Keratinocyte (primary cell): ENCODE measurements at regions not wholly inside any gene's neighbourhood (a gene's known extent, or its start where the extent isn't known, plus 50 kb on each side); places are given as distances from the start of the nearest gene placed in this dataset.

Experiments used
- DNase-seq: peaks from one replicate; pipeline ENCODE4 v3.0.0-alpha.2; 2011; ENCODE audit warnings: low read depth, missing footprints, low spot score
- FAIRE-seq: peaks from 2 replicates; lab custom pipeline; 2011; peaks lifted over from hg19 to GRCh38; lab: Jason Lieb, UNC
- H2AFZ ChIP-seq: 2 replicates; pipeline ENCODE4 v1.6.0; 2012; ENCODE audit warnings: low read length, control low read depth, inconsistent platforms; ENCODE audit not compliant: control insufficient read depth
- H3K27ac ChIP-seq: 2 replicates; pipeline ENCODE4 v1.5.1; 2011; ENCODE audit warnings: low read length; ENCODE audit not compliant: control insufficient read depth, insufficient read depth
- H3K27me3 ChIP-seq: 3 replicates; pipeline ENCODE4 v1.6.0; 2011; ENCODE audit warnings: low read length; ENCODE audit not compliant: control insufficient read depth, insufficient read depth; ENCODE audit errors: extremely low read depth
- H3K36me3 ChIP-seq, 2 experiments: 2 replicates in 1 of 2; 3 replicates in 1 of 2; pipeline ENCODE4 v1.5.1; 2011; ENCODE audit warnings: low read length in 2 of 2, mild to moderate bottlenecking in 1 of 2; ENCODE audit not compliant: control insufficient read depth in 2 of 2, insufficient read depth in 2 of 2; ENCODE audit errors: extremely low read depth in 1 of 2
- H3K4me1 ChIP-seq: 3 replicates; pipeline ENCODE4 v1.5.1; 2011; ENCODE audit warnings: low read length; ENCODE audit not compliant: control insufficient read depth, insufficient read depth; ENCODE audit errors: extremely low read depth
- H3K4me2 ChIP-seq: 3 replicates; pipeline ENCODE4 v1.6.0; 2011; ENCODE audit warnings: low read depth, low read length; ENCODE audit not compliant: control insufficient read depth, insufficient read depth; ENCODE audit errors: extremely low read depth
- H3K4me3 ChIP-seq, 3 experiments: fragments of 200-600 bp in 1 of 3; sonication (generic) in 1 of 3; 2 replicates in 2 of 3; 3 replicates in 1 of 3; pipeline ENCODE4 v1.5.1; 2011 to 2016; ENCODE audit warnings: low read length in 3 of 3, mild to moderate bottlenecking in 3 of 3, control low read depth in 2 of 3, inconsistent platforms in 1 of 3, low read depth in 1 of 3, mixed read lengths in 1 of 3, mixed run types in 1 of 3, moderate library complexity in 1 of 3; ENCODE audit not compliant: control insufficient read depth in 2 of 3, insufficient read depth in 2 of 3; ENCODE audit errors: extremely low read depth in 1 of 3
- H3K79me2 ChIP-seq: 2 replicates; pipeline ENCODE4 v1.6.0; 2012; ENCODE audit warnings: low read length; ENCODE audit not compliant: control insufficient read depth, insufficient read depth
- H3K9ac ChIP-seq: 3 replicates; pipeline ENCODE4 v1.6.0; 2011; ENCODE audit warnings: low read length; ENCODE audit not compliant: control insufficient read depth, insufficient read depth; ENCODE audit errors: extremely low read depth
- H3K9me1 ChIP-seq: 3 replicates; pipeline ENCODE4 v1.6.0; 2011; ENCODE audit warnings: low read length; ENCODE audit not compliant: control insufficient read depth, insufficient read depth; ENCODE audit errors: extremely low read depth
- H3K9me3 ChIP-seq: 2 replicates; pipeline ENCODE4 v1.5.1; 2012; ENCODE audit warnings: low read depth, low read length; ENCODE audit not compliant: control insufficient read depth
- H4K20me1 ChIP-seq: 3 replicates; pipeline ENCODE4 v1.6.0; 2011; ENCODE audit warnings: low read length; ENCODE audit not compliant: control insufficient read depth, insufficient read depth; ENCODE audit errors: extremely low read depth
- EZH2 ChIP-seq: IDR thresholded peaks from one replicate; pipeline ENCODE4 v1.6.1; 2012; ENCODE audit warnings: inconsistent platforms, mild to moderate bottlenecking, low read length, moderate library complexity
- dilution Hi-C: fragments of 300-500 bp; cut with MboI; formaldehyde crosslinking; loops from one replicate; pipeline ENCODE4 v1.7.0; 2020; ENCODE audit warnings: low sequenced_read_pairs; ENCODE audit not compliant: extremely low pct_ligation_motif_present
- TF ChIP-seq, protein P1 (sequence below), 3 experiments: IDR thresholded peaks in 1 of 3; conservative IDR thresholded peaks in 1 of 3; optimal IDR thresholded peaks in 1 of 3; 2 replicates in 2 of 3; 3 replicates in 1 of 3; pipeline versions ENCODE3 to v1.5.1; 2011; ENCODE audit warnings: low read length in 3 of 3, mild to moderate bottlenecking in 3 of 3, moderate library complexity in 2 of 3, control low read depth in 1 of 3, inconsistent platforms in 1 of 3; ENCODE audit not compliant: insufficient read depth in 2 of 3; ENCODE audit errors: extremely low read depth in 1 of 3

DNA sequence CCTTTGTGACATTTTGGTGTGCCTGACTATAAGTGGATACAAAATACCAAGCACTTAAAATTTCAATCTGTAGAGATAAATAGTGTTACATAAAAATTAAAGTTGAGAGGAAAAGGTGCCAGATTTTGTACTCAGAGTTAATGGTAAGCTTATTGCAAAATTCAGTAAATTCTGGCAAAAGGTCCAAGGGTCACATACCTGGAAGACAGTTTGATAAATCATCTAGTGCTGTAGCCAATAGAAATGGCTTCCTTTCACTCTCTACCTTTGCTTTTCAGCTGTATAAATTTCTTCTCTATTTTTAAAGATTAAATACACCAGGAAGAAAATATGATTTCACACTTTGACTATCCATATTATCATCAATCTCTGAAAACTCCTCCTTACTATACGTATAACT lies 690.2 kb upstream of the NRSN1 start:
- no peaks in the 10 kb centered on the region for H4K20me1 ChIP-seq
- no peak overlapping the region for H2AFZ ChIP-seq
- H3K27ac ChIP-seq: no peak overlapping the region
- no peaks in the 10 kb centered on the region for H3K9me3 ChIP-seq
- dilution Hi-C loops: no loop called here
- no peak overlapping the region for H3K9ac ChIP-seq
- H3K4me2 ChIP-seq: no peak overlapping the region
- FAIRE-seq (no peak), DNase-seq (no peak)
- no peak overlapping the region for H3K4me3 ChIP-seq
- H3K36me3 ChIP-seq: no peaks in the 10 kb centered on the region
- no peaks in the 10 kb centered on the region for H3K9me1 ChIP-seq
- H3K27me3 ChIP-seq: no peaks in the 10 kb centered on the region
- no peaks in the 10 kb centered on the region for H3K4me1 ChIP-seq
- TF ChIP-seq EZH2: no peak
- H3K79me2 ChIP-seq: no peaks in the 10 kb centered on the region

DNA sequence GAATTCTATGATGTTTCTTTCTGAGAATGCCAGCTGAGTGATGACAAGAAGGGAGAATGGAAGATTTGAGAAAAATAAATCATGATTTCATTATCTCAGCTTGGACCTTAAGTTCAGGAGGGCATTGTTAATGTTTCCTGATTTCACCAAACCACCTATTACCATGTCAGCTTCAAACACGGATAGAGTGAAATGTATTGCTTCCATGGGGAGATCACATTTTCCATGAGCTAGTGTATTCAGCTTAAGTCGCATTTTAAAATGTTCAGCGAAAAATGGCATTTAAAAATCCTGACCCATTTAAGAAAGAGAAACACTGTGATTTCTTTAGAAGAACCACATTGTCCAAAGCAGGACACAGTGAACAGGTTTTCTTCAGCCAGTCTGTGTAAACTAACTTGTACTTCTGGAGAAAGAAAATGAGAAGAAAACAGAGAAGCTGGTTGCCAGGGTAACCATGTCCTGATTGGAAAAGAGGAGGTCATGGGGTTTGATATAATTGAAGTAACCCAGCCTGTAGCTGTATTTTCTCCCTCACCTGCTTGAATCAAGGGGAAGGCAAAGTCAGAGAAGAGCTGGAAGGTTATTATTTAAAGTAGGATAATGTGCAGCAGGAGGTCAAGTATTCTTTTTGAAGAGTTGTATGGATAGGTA lies 684.1 kb upstream of the NRSN1 start:
- FAIRE-seq: no peak
- TF ChIP-seq EZH2: no peak
- TF ChIP-seq, protein P1, sequence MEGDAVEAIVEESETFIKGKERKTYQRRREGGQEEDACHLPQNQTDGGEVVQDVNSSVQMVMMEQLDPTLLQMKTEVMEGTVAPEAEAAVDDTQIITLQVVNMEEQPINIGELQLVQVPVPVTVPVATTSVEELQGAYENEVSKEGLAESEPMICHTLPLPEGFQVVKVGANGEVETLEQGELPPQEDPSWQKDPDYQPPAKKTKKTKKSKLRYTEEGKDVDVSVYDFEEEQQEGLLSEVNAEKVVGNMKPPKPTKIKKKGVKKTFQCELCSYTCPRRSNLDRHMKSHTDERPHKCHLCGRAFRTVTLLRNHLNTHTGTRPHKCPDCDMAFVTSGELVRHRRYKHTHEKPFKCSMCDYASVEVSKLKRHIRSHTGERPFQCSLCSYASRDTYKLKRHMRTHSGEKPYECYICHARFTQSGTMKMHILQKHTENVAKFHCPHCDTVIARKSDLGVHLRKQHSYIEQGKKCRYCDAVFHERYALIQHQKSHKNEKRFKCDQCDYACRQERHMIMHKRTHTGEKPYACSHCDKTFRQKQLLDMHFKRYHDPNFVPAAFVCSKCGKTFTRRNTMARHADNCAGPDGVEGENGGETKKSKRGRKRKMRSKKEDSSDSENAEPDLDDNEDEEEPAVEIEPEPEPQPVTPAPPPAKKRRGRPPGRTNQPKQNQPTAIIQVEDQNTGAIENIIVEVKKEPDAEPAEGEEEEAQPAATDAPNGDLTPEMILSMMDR (optimal IDR thresholded peaks at IDR 0.05 in 1 of 3, IDR thresholded peaks at IDR 0.05 in 1 of 3, conservative IDR thresholded peaks at IDR 0.05 in 1 of 3; ENCODE audit: extremely low read depth in 1 of 3, insufficient read depth in 2 of 3, low read length in 3 of 3): no peak
- no peaks in the 10 kb centered on the region for H3K9me3 ChIP-seq

More for the DNA sequence above, 684.1 kb upstream of the NRSN1 start:
- H3K36me3 ChIP-seq: no peaks in the 10 kb centered on the region
- dilution Hi-C loops: no loop called here
- no peak overlapping the region for H3K4me3 ChIP-seq
- DNase-seq: no peak
- H3K9me1 ChIP-seq: no peaks in the 10 kb centered on the region
- H3K79me2 ChIP-seq: no peaks in the 10 kb centered on the region
- no peaks in the 10 kb centered on the region for H4K20me1 ChIP-seq
- no peak overlapping the region for H3K27ac ChIP-seq
- H3K4me2 ChIP-seq: no peak overlapping the region
- no peaks in the 10 kb centered on the region for H3K27me3 ChIP-seq
- H3K9ac ChIP-seq: no peak overlapping the region
- H3K4me1 ChIP-seq: no peaks in the 10 kb centered on the region
- H2AFZ ChIP-seq: no peak overlapping the region
